Coronary artery (tissue), 2 donors: ENCODE measurements at regions not wholly inside any gene's neighbourhood (a gene's known extent, or its start where the extent isn't known, plus 50 kb on each side); places are given as distances from the start of the nearest gene placed in this dataset.

Experiments
- DNase-seq: peaks from one replicate; pipeline ENCODE4 v3.0.0-alpha.2; 2017; ENCODE audit warnings: low spot score
- H3K27ac ChIP-seq, 2 donors: fragments of 200-600 bp; sonication (generic); one replicate each; pipeline ENCODE4 v1.5.1; 2016 to 2019
- H3K4me3 ChIP-seq: fragments of 200-600 bp; sonication (generic); 2 replicates; pipeline ENCODE4 v1.5.1; 2016; ENCODE audit warnings: mild to moderate bottlenecking, moderate library complexity
- CTCF ChIP-seq: fragments of 200-600 bp; sonication (generic); IDR thresholded peaks from one replicate; pipeline ENCODE4 v1.5.1; 2019; ENCODE audit warnings: antibody characterized with exemption

GRCh38 chr4:28148221-28148620 is 1287.6 kb downstream of the STIM2 start:
- no peak overlapping the region for H3K27ac ChIP-seq
- no peak for TF ChIP-seq CTCF
- DNase-seq: no peak
- no peak overlapping the region for H3K4me3 ChIP-seq

GRCh38 chr4:28149762-28150161 is 1289.1 kb downstream of the STIM2 start:
- no peak for TF ChIP-seq CTCF
- H3K27ac ChIP-seq: no peak overlapping the region

DNA sequence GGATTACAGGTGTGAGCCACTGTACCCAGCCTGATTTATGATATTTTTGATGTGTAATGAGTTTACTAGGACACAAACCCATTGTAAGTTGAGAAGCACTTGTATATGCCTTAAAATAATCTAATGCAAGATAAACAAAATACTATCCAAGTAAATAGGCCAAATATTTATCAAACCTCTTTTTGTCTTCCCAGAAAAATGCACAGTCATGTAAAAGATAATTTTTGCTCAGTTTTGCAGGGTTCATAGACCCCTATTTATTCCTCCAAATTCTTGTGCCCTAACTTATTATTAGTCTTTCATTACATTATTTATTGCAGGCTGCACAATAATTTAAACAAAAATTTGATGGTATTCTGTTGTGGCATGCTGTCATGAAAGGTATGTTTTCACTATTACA is 1290.7 kb downstream of the STIM2 start:
- H3K4me3 ChIP-seq: no peak overlapping the region
- no peak overlapping the region for H3K27ac ChIP-seq
- no peak for TF ChIP-seq CTCF
- DNase-seq: no peak

More at GRCh38 chr4:28149762-28150161, 1289.1 kb downstream of the STIM2 start:
- DNase-seq: no peak
- H3K4me3 ChIP-seq: no peak overlapping the region

- no peak for DNase-seq
- no peak overlapping the region for H3K4me3 ChIP-seq
- H3K27ac ChIP-seq: no peak overlapping the region
- TF ChIP-seq CTCF: no peak
Measured at GRCh38 chr4:28167411-28167810, 1306.8 kb downstream of the STIM2 start.

GRCh38 chr4:28176942-28177341 is 1316.3 kb downstream of the STIM2 start:
- H3K27ac ChIP-seq: no peak overlapping the region
- DNase-seq: no peak
- no peak for TF ChIP-seq CTCF
- H3K4me3 ChIP-seq: no peak overlapping the region

DNA sequence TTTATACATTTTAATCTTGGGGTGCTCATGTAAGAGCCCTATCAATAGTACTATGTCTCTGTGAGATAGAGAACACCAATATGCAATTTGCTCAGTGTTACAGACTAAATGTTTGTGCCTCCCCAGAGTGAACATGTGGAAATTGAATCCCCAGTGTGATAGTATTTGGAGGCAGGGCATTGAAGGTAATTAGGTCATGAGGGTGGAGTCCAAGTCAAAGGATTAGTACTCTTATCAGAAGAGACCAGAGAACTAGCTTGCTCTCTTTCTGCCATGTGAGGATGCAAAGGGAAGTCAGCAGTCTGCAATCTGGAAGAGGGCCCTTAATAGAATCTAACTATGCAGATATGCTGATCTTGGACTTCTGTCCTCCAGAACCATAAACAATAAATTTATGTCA is 1317.0 kb downstream of the STIM2 start:
- Histone ChIP-seq H3K4me3 (no peak overlapping the region), H3K27ac (no peak overlapping the region)
- no peak for TF ChIP-seq CTCF
- DNase-seq: no peak

- DNase-seq: no peak
- Histone ChIP-seq H3K4me3 (no peak overlapping the region), H3K27ac (no peak overlapping the region)
- TF ChIP-seq CTCF: no peak
Measured at GRCh38 chr4:28179126-28179525, 1318.5 kb downstream of the STIM2 start.
